Activated naive CD8-positive, alpha-beta T cell treated with anti-CD3 and anti-CD28 coated beads, Interleukin-2, amount 10 ng/mL, durations not matched to agents 7 days and 5 days (primary cell): ENCODE measurements at regions not wholly inside any gene's neighbourhood (a gene's known extent, or its start where the extent isn't known, plus 50 kb on each side); places are given as distances from the start of the nearest gene placed in this dataset.

Experiments
- ATAC-seq: fragments of 150-1000 bp; cut with Tn5 transposase; one replicate; pipeline ENCODE4 v1.10.0; 2021; ENCODE audit warnings: low read depth, moderate library complexity
- POLR2A ChIA-PET: fragments of 350-600 bp; sonication (Branson Sonifier 250); formaldehyde crosslinking; loops from one replicate; lab custom pipeline; 2021; ENCODE audit warnings: antibody characterized with exemption; lab: Charles Lee
- DNase-seq: peaks from one replicate; pipeline ENCODE4 v3.0.0; 2021
- H3K27ac Mint-ChIP-seq: one replicate; pipeline ENCODE4 v1.8.0; 2022; ENCODE audit warnings: mild to moderate bottlenecking, mixed read lengths
- H3K27me3 Mint-ChIP-seq: one replicate; pipeline ENCODE4 v1.8.0; 2022; ENCODE audit warnings: mild to moderate bottlenecking, moderate library complexity, mixed read lengths
- H3K36me3 Mint-ChIP-seq: one replicate; pipeline ENCODE4 v1.8.0; 2021; ENCODE audit warnings: mild to moderate bottlenecking, mixed read lengths
- H3K4me1 Mint-ChIP-seq: one replicate; pipeline ENCODE4 v1.8.0; 2021; ENCODE audit warnings: mixed read lengths
- H3K4me3 Mint-ChIP-seq: one replicate; pipeline ENCODE4 v1.8.0; 2022; ENCODE audit warnings: mild to moderate bottlenecking, moderate library complexity, mixed read lengths
- H3K9me3 Mint-ChIP-seq: one replicate; pipeline ENCODE4 v1.8.0; 2021; ENCODE audit warnings: mixed read lengths

- no peaks in the 10 kb centered on the region for H3K36me3 Mint-ChIP-seq
- no peak overlapping the region for H3K4me3 Mint-ChIP-seq
- H3K9me3 Mint-ChIP-seq: no peaks in the 10 kb centered on the region
- no peak overlapping the region for H3K27ac Mint-ChIP-seq
- POLR2A ChIA-PET: no interaction called here
- no peaks in the 10 kb centered on the region for H3K4me1 Mint-ChIP-seq
- DNase-seq (no peak), ATAC-seq (no peak)
- H3K27me3 Mint-ChIP-seq: no peaks in the 10 kb centered on the region
Observed at GRCh38 chr3:159069866-159070425, 268.1 kb downstream of the MFSD1 start.

- Mint-ChIP-seq H3K27me3 (no peaks in the 10 kb centered on the region), H3K27ac (no peak overlapping the region), H3K9me3 (no peaks in the 10 kb centered on the region), H3K36me3 (no peaks in the 10 kb centered on the region), H3K4me3 (no peak overlapping the region), H3K4me1 (no peaks in the 10 kb centered on the region)
- DNase-seq (no peak), ATAC-seq (no peak)
- POLR2A ChIA-PET: no interaction called here
Observed at GRCh38 chr3:159074756-159075701, 273.2 kb downstream of the MFSD1 start.

GRCh38 chr3:159077860-159078259, 276.0 kb downstream of the MFSD1 start:
- H3K36me3 Mint-ChIP-seq: no peaks in the 10 kb centered on the region
- no peaks in the 10 kb centered on the region for H3K9me3 Mint-ChIP-seq
- DNase-seq (no peak), ATAC-seq (no peak)
- POLR2A ChIA-PET: no interaction called here
- H3K27ac Mint-ChIP-seq: no peak overlapping the region
- no peaks in the 10 kb centered on the region for H3K4me1 Mint-ChIP-seq
- H3K4me3 Mint-ChIP-seq: no peak overlapping the region
- H3K27me3 Mint-ChIP-seq: no peaks in the 10 kb centered on the region

GRCh38 chr3:159080256-159080655, 278.4 kb downstream of the MFSD1 start:
- Mint-ChIP-seq H3K9me3 (no peaks in the 10 kb centered on the region), H3K36me3 (no peaks in the 10 kb centered on the region), H3K27me3 (no peaks in the 10 kb centered on the region), H3K4me3 (no peak overlapping the region), H3K27ac (no peak overlapping the region), H3K4me1 (no peaks in the 10 kb centered on the region)
- POLR2A ChIA-PET: no interaction called here
- no peak for DNase-seq
- no peak for ATAC-seq

- ATAC-seq (no peak), DNase-seq (no peak)
- no peaks in the 10 kb centered on the region for H3K9me3 Mint-ChIP-seq
- H3K36me3 Mint-ChIP-seq: no peaks in the 10 kb centered on the region
- no peak overlapping the region for H3K4me3 Mint-ChIP-seq
- POLR2A ChIA-PET: no interaction called here
- H3K4me1 Mint-ChIP-seq: no peaks in the 10 kb centered on the region
- H3K27me3 Mint-ChIP-seq: no peaks in the 10 kb centered on the region
- H3K27ac Mint-ChIP-seq: no peak overlapping the region
Observed at GRCh38 chr3:159080821-159081220, 279.0 kb downstream of the MFSD1 start.

- DNase-seq (no peak), ATAC-seq (no peak)
- POLR2A ChIA-PET: no interaction called here
- no peaks in the 10 kb centered on the region for H3K36me3 Mint-ChIP-seq
- H3K4me1 Mint-ChIP-seq: no peaks in the 10 kb centered on the region
- no peaks in the 10 kb centered on the region for H3K27me3 Mint-ChIP-seq
- no peaks in the 10 kb centered on the region for H3K9me3 Mint-ChIP-seq
- H3K27ac Mint-ChIP-seq: no peak overlapping the region
- no peak overlapping the region for H3K4me3 Mint-ChIP-seq
Observed at GRCh38 chr3:159082519-159082918, 280.7 kb downstream of the MFSD1 start.

GRCh38 chr3:159091936-159092335, 290.1 kb downstream of the MFSD1 start:
- DNase-seq (no peak), ATAC-seq (no peak)
- H3K27ac Mint-ChIP-seq: no peak overlapping the region
- POLR2A ChIA-PET: no interaction called here
- no peak overlapping the region for H3K4me3 Mint-ChIP-seq
- H3K4me1 Mint-ChIP-seq: no peaks in the 10 kb centered on the region
- H3K27me3 Mint-ChIP-seq: no peaks in the 10 kb centered on the region
- H3K9me3 Mint-ChIP-seq: no peaks in the 10 kb centered on the region
- no peaks in the 10 kb centered on the region for H3K36me3 Mint-ChIP-seq

- no peaks in the 10 kb centered on the region for H3K9me3 Mint-ChIP-seq
- H3K36me3 Mint-ChIP-seq: no peaks in the 10 kb centered on the region
- H3K4me1 Mint-ChIP-seq: no peaks in the 10 kb centered on the region
- no peak overlapping the region for H3K27ac Mint-ChIP-seq
- H3K4me3 Mint-ChIP-seq: no peak overlapping the region
- DNase-seq (no peak), ATAC-seq (no peak)
- POLR2A ChIA-PET: no interaction called here
- H3K27me3 Mint-ChIP-seq: no peaks in the 10 kb centered on the region
Observed at GRCh38 chr3:159102001-159102400, 300.1 kb downstream of the MFSD1 start.

- no peaks in the 10 kb centered on the region for H3K36me3 Mint-ChIP-seq
- no peak overlapping the region for H3K4me3 Mint-ChIP-seq
- H3K9me3 Mint-ChIP-seq: no peaks in the 10 kb centered on the region
- H3K27ac Mint-ChIP-seq: no peak overlapping the region
- no peaks in the 10 kb centered on the region for H3K4me1 Mint-ChIP-seq
- no peak for ATAC-seq
- no peaks in the 10 kb centered on the region for H3K27me3 Mint-ChIP-seq
- no peak for DNase-seq
- POLR2A ChIA-PET: no interaction called here
Observed at GRCh38 chr3:159112724-159113123, 310.9 kb downstream of the MFSD1 start.

GRCh38 chr3:159113221-159113875, 311.5 kb downstream of the MFSD1 start:
- Mint-ChIP-seq H3K27ac (no peak overlapping the region), H3K27me3 (no peaks in the 10 kb centered on the region), H3K9me3 (no peaks in the 10 kb centered on the region), H3K4me1 (no peaks in the 10 kb centered on the region), H3K36me3 (no peaks in the 10 kb centered on the region), H3K4me3 (no peak overlapping the region)
- DNase-seq (no peak), ATAC-seq (no peak)
- POLR2A ChIA-PET: no interaction called here

GRCh38 chr3:159114582-159114981, 312.7 kb downstream of the MFSD1 start:
- POLR2A ChIA-PET: no interaction called here
- Mint-ChIP-seq H3K4me3 (no peak overlapping the region), H3K9me3 (no peaks in the 10 kb centered on the region), H3K4me1 (no peaks in the 10 kb centered on the region), H3K27me3 (no peaks in the 10 kb centered on the region), H3K27ac (no peak overlapping the region), H3K36me3 (no peaks in the 10 kb centered on the region)
- no peak for DNase-seq
- no peak for ATAC-seq

- POLR2A ChIA-PET: no interaction called here
- H3K27ac Mint-ChIP-seq: no peak overlapping the region
- no peak overlapping the region for H3K4me3 Mint-ChIP-seq
- no peaks in the 10 kb centered on the region for H3K4me1 Mint-ChIP-seq
- H3K9me3 Mint-ChIP-seq: no peaks in the 10 kb centered on the region
- no peak for ATAC-seq
- no peak for DNase-seq
- no peaks in the 10 kb centered on the region for H3K27me3 Mint-ChIP-seq
- no peaks in the 10 kb centered on the region for H3K36me3 Mint-ChIP-seq
Observed at GRCh38 chr3:159123877-159124276, 322.0 kb downstream of the MFSD1 start.

- H3K9me3 Mint-ChIP-seq: no peaks in the 10 kb centered on the region
- ATAC-seq (no peak), DNase-seq (no peak)
- no peaks in the 10 kb centered on the region for H3K36me3 Mint-ChIP-seq
- H3K4me3 Mint-ChIP-seq: no peak overlapping the region
- H3K27ac Mint-ChIP-seq: no peak overlapping the region
- H3K4me1 Mint-ChIP-seq: no peaks in the 10 kb centered on the region
- POLR2A ChIA-PET: no interaction called here
- peaks cover 4% of the 10 kb centered on the region for H3K27me3 Mint-ChIP-seq
Observed at GRCh38 chr3:159126261-159127020, 324.6 kb downstream of the MFSD1 start.
